ENCODE measurements at regions not wholly inside any gene's neighbourhood (a gene's known extent, or its start where the extent isn't known, plus 50 kb on each side); places are given as distances from the start of the nearest gene placed in this dataset.

DNA sequence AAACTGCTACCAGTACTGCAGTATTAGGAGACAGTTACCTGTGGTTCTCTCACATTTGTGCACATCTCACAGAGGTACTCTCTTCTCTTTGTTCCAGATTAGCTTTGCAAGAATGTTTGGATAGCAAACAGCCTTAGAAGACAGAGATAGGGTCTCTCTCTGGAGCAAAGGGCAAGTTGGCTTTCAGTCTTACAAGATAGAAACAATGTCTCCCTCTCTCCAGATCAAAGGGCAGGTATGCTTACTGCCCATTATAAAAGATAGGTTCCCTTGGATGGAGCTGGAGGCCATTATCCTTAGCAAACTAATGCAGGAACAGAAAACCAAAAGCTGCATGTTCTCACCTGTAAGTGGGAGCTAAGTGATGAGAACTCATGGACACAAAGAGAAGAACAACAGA, 50.2 kb upstream of the KIT start (continued):
- TF ChIP-seq, protein P1, sequence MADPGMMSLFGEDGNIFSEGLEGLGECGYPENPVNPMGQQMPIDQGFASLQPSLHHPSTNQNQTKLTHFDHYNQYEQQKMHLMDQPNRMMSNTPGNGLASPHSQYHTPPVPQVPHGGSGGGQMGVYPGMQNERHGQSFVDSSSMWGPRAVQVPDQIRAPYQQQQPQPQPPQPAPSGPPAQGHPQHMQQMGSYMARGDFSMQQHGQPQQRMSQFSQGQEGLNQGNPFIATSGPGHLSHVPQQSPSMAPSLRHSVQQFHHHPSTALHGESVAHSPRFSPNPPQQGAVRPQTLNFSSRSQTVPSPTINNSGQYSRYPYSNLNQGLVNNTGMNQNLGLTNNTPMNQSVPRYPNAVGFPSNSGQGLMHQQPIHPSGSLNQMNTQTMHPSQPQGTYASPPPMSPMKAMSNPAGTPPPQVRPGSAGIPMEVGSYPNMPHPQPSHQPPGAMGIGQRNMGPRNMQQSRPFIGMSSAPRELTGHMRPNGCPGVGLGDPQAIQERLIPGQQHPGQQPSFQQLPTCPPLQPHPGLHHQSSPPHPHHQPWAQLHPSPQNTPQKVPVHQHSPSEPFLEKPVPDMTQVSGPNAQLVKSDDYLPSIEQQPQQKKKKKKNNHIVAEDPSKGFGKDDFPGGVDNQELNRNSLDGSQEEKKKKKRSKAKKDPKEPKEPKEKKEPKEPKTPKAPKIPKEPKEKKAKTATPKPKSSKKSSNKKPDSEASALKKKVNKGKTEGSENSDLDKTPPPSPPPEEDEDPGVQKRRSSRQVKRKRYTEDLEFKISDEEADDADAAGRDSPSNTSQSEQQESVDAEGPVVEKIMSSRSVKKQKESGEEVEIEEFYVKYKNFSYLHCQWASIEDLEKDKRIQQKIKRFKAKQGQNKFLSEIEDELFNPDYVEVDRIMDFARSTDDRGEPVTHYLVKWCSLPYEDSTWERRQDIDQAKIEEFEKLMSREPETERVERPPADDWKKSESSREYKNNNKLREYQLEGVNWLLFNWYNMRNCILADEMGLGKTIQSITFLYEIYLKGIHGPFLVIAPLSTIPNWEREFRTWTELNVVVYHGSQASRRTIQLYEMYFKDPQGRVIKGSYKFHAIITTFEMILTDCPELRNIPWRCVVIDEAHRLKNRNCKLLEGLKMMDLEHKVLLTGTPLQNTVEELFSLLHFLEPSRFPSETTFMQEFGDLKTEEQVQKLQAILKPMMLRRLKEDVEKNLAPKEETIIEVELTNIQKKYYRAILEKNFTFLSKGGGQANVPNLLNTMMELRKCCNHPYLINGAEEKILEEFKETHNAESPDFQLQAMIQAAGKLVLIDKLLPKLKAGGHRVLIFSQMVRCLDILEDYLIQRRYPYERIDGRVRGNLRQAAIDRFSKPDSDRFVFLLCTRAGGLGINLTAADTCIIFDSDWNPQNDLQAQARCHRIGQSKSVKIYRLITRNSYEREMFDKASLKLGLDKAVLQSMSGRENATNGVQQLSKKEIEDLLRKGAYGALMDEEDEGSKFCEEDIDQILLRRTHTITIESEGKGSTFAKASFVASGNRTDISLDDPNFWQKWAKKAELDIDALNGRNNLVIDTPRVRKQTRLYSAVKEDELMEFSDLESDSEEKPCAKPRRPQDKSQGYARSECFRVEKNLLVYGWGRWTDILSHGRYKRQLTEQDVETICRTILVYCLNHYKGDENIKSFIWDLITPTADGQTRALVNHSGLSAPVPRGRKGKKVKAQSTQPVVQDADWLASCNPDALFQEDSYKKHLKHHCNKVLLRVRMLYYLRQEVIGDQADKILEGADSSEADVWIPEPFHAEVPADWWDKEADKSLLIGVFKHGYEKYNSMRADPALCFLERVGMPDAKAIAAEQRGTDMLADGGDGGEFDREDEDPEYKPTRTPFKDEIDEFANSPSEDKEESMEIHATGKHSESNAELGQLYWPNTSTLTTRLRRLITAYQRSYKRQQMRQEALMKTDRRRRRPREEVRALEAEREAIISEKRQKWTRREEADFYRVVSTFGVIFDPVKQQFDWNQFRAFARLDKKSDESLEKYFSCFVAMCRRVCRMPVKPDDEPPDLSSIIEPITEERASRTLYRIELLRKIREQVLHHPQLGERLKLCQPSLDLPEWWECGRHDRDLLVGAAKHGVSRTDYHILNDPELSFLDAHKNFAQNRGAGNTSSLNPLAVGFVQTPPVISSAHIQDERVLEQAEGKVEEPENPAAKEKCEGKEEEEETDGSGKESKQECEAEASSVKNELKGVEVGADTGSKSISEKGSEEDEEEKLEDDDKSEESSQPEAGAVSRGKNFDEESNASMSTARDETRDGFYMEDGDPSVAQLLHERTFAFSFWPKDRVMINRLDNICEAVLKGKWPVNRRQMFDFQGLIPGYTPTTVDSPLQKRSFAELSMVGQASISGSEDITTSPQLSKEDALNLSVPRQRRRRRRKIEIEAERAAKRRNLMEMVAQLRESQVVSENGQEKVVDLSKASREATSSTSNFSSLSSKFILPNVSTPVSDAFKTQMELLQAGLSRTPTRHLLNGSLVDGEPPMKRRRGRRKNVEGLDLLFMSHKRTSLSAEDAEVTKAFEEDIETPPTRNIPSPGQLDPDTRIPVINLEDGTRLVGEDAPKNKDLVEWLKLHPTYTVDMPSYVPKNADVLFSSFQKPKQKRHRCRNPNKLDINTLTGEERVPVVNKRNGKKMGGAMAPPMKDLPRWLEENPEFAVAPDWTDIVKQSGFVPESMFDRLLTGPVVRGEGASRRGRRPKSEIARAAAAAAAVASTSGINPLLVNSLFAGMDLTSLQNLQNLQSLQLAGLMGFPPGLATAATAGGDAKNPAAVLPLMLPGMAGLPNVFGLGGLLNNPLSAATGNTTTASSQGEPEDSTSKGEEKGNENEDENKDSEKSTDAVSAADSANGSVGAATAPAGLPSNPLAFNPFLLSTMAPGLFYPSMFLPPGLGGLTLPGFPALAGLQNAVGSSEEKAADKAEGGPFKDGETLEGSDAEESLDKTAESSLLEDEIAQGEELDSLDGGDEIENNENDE (IDR thresholded peaks at IDR 0.05; ENCODE audit: insufficient replicate concordance, low read length) = no peak
- TF ChIP-seq CHD1 (IDR thresholded peaks at IDR 0.05; ENCODE audit: low read depth, low read length) (no peak), TAF1 (IDR thresholded peaks at IDR 0.05; ENCODE audit: low read depth, low read length) (no peak), HDAC2 (IDR thresholded peaks at IDR 0.05; ENCODE audit: borderline replicate concordance in 1 of 2, low read depth in 2 of 2, low read length in 2 of 2) (no peak), NANOG (IDR thresholded peaks at IDR 0.05; ENCODE audit: insufficient read depth, low read depth, low read length, poor library complexity, severe bottlenecking) (no peak)
